ENCODE measurements at regions not wholly inside any gene's neighbourhood (a gene's known extent, or its start where the extent isn't known, plus 50 kb on each side); places are given as distances from the start of the nearest gene placed in this dataset.

- no peak overlapping the region; a peak in 1 of 8 replicates for H3K4me3 ChIP-seq (ENCODE audit: extremely low read depth in 1 of 4, insufficient read depth in 2 of 4, low read depth in 3 of 4, low read length in 4 of 4)
- no peak overlapping the region for H2BK20ac ChIP-seq (ENCODE audit: low read length)
- H3K14ac ChIP-seq (ENCODE audit: insufficient read length): no peak overlapping the region
- H2BK15ac ChIP-seq (ENCODE audit: low read length): no peak overlapping the region
- CTCF ChIA-PET (ENCODE audit: partially characterized antibody): no interaction called here
- H2BK5ac ChIP-seq (ENCODE audit: low read depth, low read length): no peak overlapping the region
- no peak overlapping the region for H4K5ac ChIP-seq (ENCODE audit: insufficient read length, low read depth, low read length)
- peaks cover 0 to 3% (median 0%) of the 10 kb centered on the region in 4 experiments; a peak in 2 of 7 replicates for H3K4me1 ChIP-seq (replicated peaks in 1 of 4; ENCODE audit: control insufficient read depth in 3 of 4, insufficient read depth in 4 of 4, low read length in 3 of 4)
- no peak overlapping the region for H4K91ac ChIP-seq (replicated peaks; ENCODE audit: insufficient read length, low read length)
- no peaks in the 10 kb centered on the region for H3K79me2 ChIP-seq (ENCODE audit: control insufficient read depth in 1 of 2, insufficient read depth in 2 of 2, low read length in 2 of 2)
- H3K56ac ChIP-seq (replicated peaks; ENCODE audit: insufficient read length, low read depth, low read length): no peak overlapping the region
- H3K18ac ChIP-seq (ENCODE audit: extremely low read depth, low read length): no peak overlapping the region
- H2AFZ ChIP-seq (ENCODE audit: low read length): peak overlapping the region; percentile 89
- H3K9ac ChIP-seq (replicated peaks in 1 of 4; ENCODE audit: extremely low read depth in 1 of 4, low read depth in 3 of 4, low read length in 3 of 4): no peak overlapping the region
- H3K27me3 ChIP-seq (replicated peaks in 1 of 4; ENCODE audit: control insufficient read depth in 3 of 4, extremely low read depth in 1 of 4, insufficient read depth in 3 of 4, low read length in 3 of 4): no peaks in the 10 kb centered on the region
- no peaks in the 10 kb centered on the region for H3K36me3 ChIP-seq (ENCODE audit: control insufficient read depth in 2 of 4, insufficient read depth in 4 of 4, low read length in 3 of 4)
- no peaks in the 10 kb centered on the region for H4K20me1 ChIP-seq (replicated peaks in 1 of 2; ENCODE audit: control insufficient read depth in 1 of 2, insufficient read depth in 2 of 2, low read length in 2 of 2)
- H3K4me2 ChIP-seq (ENCODE audit: insufficient read depth in 1 of 2, low read depth in 2 of 2, low read length in 2 of 2): peak overlapping the region; percentile 23 to 42; a peak in 1 of 4 replicates
- no peak for DNase-seq (ENCODE audit: low read depth in 1 of 2, low spot score in 2 of 2)
- TF ChIP-seq NRF1 (IDR thresholded peaks at IDR 0.05; ENCODE audit: low read depth, low read length) (no peak), EZH2 (IDR thresholded peaks at IDR 0.05; ENCODE audit: low read depth, low read length, severe bottlenecking) (no peak), PHF8 (conservative IDR thresholded peaks at IDR 0.05; ENCODE audit: low read depth, low read length) (no peak), TEAD4 (IDR thresholded peaks at IDR 0.05; ENCODE audit: low read depth, low read length) (no peak), YY1 (IDR thresholded peaks at IDR 0.05; ENCODE audit: low read depth, low read length) (no peak), RAD21 (IDR thresholded peaks at IDR 0.05 in 1 of 2, conservative IDR thresholded peaks at IDR 0.05 in 1 of 2; ENCODE audit: low read depth in 2 of 2, low read length in 2 of 2) (no peak), SP2 (IDR thresholded peaks at IDR 0.05; ENCODE audit: low read length) (no peak), EGR1 (IDR thresholded peaks at IDR 0.05; ENCODE audit: borderline replicate concordance, low read depth, low read length) (no peak), CBX5 (IDR thresholded peaks at IDR 0.05; ENCODE audit: low read depth, low read length) (no peak), BRCA1 (IDR thresholded peaks at IDR 0.05; ENCODE audit: low read depth, low read length) (no peak), POU5F1 (IDR thresholded peaks at IDR 0.05; ENCODE audit: low read depth, low read length) (no peak), NANOG (IDR thresholded peaks at IDR 0.05; ENCODE audit: insufficient read depth, low read depth, low read length, poor library complexity, severe bottlenecking) (no peak)
- H3K79me1 ChIP-seq (ENCODE audit: low read depth, low read length): no peaks in the 10 kb centered on the region
- H2BK12ac ChIP-seq (ENCODE audit: low read depth, low read length): no peak overlapping the region
- WGBS, 2 experiments (ENCODE audit: extremely low coverage in 1 of 2, insufficient coverage in 1 of 2, insufficient read length in 1 of 2, insufficient replicate concordance in 2 of 2, low coverage in 1 of 2, low lambda C conversion rate in 2 of 2, missing lambda C conversion rate in 1 of 2): 39% methylated on average over 1 of the region's 1 CpG; no CpG with 5 or more reads in 1 of the 2 experiments
- H3K23me2 ChIP-seq (ENCODE audit: low read depth, low read length): no peaks in the 10 kb centered on the region
- no peak overlapping the region for H4K8ac ChIP-seq (ENCODE audit: extremely low read depth, insufficient read depth, low read length)
- no peak overlapping the region for H3K27ac ChIP-seq (ENCODE audit: low read depth, low read length)
- H2AK5ac ChIP-seq (ENCODE audit: low read depth, low read length): no peak overlapping the region
- H2BK120ac ChIP-seq (replicated peaks; ENCODE audit: low read depth, low read length): no peak overlapping the region
- FAIRE-seq: no peak
- H3K4ac ChIP-seq (replicated peaks; ENCODE audit: insufficient read length, low read depth, low read length): no peak overlapping the region
- H3K9me3 ChIP-seq (ENCODE audit: insufficient read depth in 2 of 2, low read depth in 1 of 2, low read length in 1 of 2): no peaks in the 10 kb centered on the region
- H3K23ac ChIP-seq (ENCODE audit: insufficient read length): no peak overlapping the region
- POLR2A ChIA-PET (ENCODE audit: partially characterized antibody): no interaction called here
Observed at GRCh38 chr3:3278073-3278472, 98.6 kb upstream of the CRBN start.

All from H1 (cell line).